Kidney (tissue), 13 donors: ENCODE measurements at regions not wholly inside any gene's neighbourhood (a gene's known extent, or its start where the extent isn't known, plus 50 kb on each side); places are given as distances from the start of the nearest gene placed in this dataset.
A peak's percentile ranks its signal among the peaks of the same experiment; 100 is the strongest.

Source experiments
- DNase-seq, 5 donors: peaks; one replicate each; pipeline ENCODE4 v3.0.0-alpha.2; 2013 to 2020
- FAIRE-seq: peaks from 2 replicates; lab custom pipeline; 2012; peaks lifted over from hg19 to GRCh38; lab: Jason Lieb, UNC
- H3K27ac ChIP-seq, 2 donors: one replicate each; pipeline ENCODE4 v1.7.0; 2013; ENCODE audit warnings: low read depth in 2 of 2, low read length in 2 of 2, inconsistent platforms in 1 of 2
- H3K27me3 ChIP-seq: one replicate; pipeline ENCODE4 v1.7.1; 2013; ENCODE audit warnings: low read length, inconsistent platforms; ENCODE audit not compliant: control insufficient read depth, insufficient read depth
- H3K36me3 ChIP-seq, 3 donors: one replicate each; pipeline versions ENCODE4 v1.7.0 to v1.7.1; 2013; ENCODE audit warnings: low read length in 3 of 3, control low read depth in 1 of 3, inconsistent platforms in 1 of 3; ENCODE audit not compliant: insufficient read depth in 3 of 3, control insufficient read depth in 2 of 3
- H3K4me1 ChIP-seq, 3 donors: one replicate each; pipeline versions ENCODE4 v1.7.0 to v1.7.1; 2013; ENCODE audit warnings: low read length in 3 of 3, inconsistent platforms in 1 of 3, low read depth in 1 of 3; ENCODE audit not compliant: control insufficient read depth in 2 of 3, insufficient read depth in 2 of 3
- H3K4me3 ChIP-seq, 3 donors: one replicate each; pipeline versions ENCODE4 v1.7.0 to v1.8.1; 2013; ENCODE audit warnings: low read length in 3 of 3, control low read depth in 1 of 3, inconsistent platforms in 1 of 3
- H3K9ac ChIP-seq, 3 donors: one replicate each; pipeline versions ENCODE4 v1.7.0 to v1.7.1; 2013; ENCODE audit warnings: low read length in 3 of 3, control low read depth in 1 of 3, inconsistent platforms in 1 of 3
- H3K9me3 ChIP-seq, 3 donors: one replicate each; pipeline versions ENCODE4 v1.7.0 to v1.7.1; 2013; ENCODE audit warnings: low read length in 3 of 3, control low read depth in 1 of 3, inconsistent platforms in 1 of 3; ENCODE audit not compliant: control insufficient read depth in 2 of 3, insufficient read depth in 1 of 3
- CTCF ChIP-seq: IDR thresholded peaks from 3 replicates; pipeline ENCODE4 v1.5.1; 2012; ENCODE audit warnings: mild to moderate bottlenecking, moderate library complexity, borderline replicate concordance; ENCODE audit not compliant: insufficient read depth; ENCODE audit errors: extremely low read depth
- intact Hi-C: fragments of 100-400 bp; cut with DNase I; formaldehyde crosslinking; loops from one replicate; pipeline ENCODE4 v1.11.1; 2022
- donor health status: control.
- donor health status: control.
- donor health status: control.
- donor health status: control.
- donor health status: control.
- donor health status: DM: yes; HTN: yes; CAD: no.
- donor health status: Normal renal cell carcinoma (clear cell type).

DNA sequence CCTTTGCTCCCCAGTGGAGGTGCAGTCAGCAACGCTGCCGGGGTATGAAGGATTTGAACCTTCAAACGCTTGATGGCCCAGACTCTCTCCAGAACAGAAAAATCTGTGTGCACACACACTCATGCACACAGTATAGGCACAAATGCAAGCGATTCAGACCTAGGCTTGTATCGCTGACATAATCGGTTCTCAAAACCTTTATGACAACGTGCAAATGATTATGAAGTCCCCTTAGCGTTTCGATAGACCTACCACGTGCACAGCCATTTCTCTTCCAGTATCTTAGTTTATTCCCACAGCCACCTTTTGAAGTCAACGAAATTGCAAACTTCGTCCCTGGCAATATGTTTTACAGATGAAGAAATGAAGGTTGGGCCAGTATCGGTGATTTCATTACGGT lies 138.9 kb upstream of the MYCN start:
- Histone ChIP-seq H3K4me3 (no peak overlapping the region), H3K36me3 (no peaks in the 10 kb centered on the region), H3K9ac (no peak overlapping the region), H3K27me3 (no peaks in the 10 kb centered on the region), H3K4me1 (peaks cover 0 to 7% (median 0%) of the 10 kb centered on the region in 3 donors), H3K9me3 (no peaks in the 10 kb centered on the region), H3K27ac (no peak overlapping the region)
- no peak for FAIRE-seq
- no peak for TF ChIP-seq CTCF
- no peak for DNase-seq
- intact Hi-C loops, result no loop called here

GRCh38 chr2:15801904-15802303 lies 138.4 kb upstream of the MYCN start:
- Histone ChIP-seq H3K36me3 (no peaks in the 10 kb centered on the region), H3K9me3 (no peaks in the 10 kb centered on the region), H3K27me3 (no peaks in the 10 kb centered on the region), H3K27ac (no peak overlapping the region), H3K4me1 (peaks cover 0 to 7% (median 0%) of the 10 kb centered on the region in 3 donors), H3K9ac (no peak overlapping the region), H3K4me3 (no peak overlapping the region)
- no peak for TF ChIP-seq CTCF
- intact Hi-C loops, result no loop called here
- DNase-seq (peak in 1 of 5 donors; percentile 49), FAIRE-seq (no peak)

DNA sequence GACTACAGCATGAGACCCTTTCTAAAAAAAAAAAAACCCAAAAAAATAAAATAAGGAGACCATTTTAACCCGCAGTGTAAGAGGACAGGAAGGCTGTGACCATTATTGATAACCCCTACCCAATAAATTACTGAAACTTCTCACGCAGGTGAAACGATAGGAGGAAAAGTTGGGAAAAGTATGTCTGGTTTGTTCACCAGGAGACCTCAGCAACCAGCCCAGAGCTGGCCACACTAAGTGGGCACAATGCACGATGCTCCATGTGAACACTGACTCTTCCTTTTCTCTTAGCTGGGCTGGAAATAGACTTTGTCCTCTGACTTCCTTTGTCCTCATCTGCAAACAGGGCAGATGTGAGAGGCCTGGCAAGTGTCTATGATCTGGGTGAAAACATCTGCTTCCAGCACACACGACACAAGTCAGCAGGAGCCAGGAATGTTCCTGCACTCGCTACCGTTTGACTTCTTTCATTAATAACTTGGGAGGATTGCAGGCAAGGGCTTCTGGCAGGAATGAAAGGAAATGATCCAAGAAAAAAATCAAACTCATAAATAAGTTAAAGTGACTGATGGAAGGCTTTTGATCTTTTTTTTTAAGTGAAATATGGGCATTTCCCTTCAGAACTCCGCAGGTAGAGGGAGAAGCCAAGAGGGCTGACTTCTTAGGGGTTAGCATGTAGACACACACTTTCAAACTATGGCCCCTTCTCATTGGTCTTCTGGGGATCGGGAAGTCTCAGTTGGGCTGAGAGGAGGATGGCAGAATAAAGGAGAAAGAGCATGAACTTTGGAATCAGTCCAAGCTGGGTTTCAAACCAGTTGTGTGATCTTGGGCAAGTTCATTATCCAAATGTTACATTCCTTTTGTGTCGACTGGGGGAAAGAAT lies 137.4 kb upstream of the MYCN start:
- H3K36me3 ChIP-seq, result no peaks in the 10 kb centered on the region
- H3K4me1 ChIP-seq, result peaks cover 0 to 7% (median 0%) of the 10 kb centered on the region in 3 donors
- no peak for TF ChIP-seq CTCF
- no peaks in the 10 kb centered on the region for H3K9me3 ChIP-seq
- H3K27ac ChIP-seq, result no peak overlapping the region
- intact Hi-C loops, result no loop called here
- H3K27me3 ChIP-seq, result no peaks in the 10 kb centered on the region
- FAIRE-seq, result no peak
- peak in 2 of 5 donors; percentile 59 to 74 for DNase-seq
- no peak overlapping the region for H3K9ac ChIP-seq
- no peak overlapping the region for H3K4me3 ChIP-seq
